ENCODE measurements at regions not wholly inside any gene's neighbourhood (a gene's known extent, or its start where the extent isn't known, plus 50 kb on each side); places are given as distances from the start of the nearest gene placed in this dataset.

- no peak overlapping the region for H3K4me3 ChIP-seq (replicated peaks in 1 of 2; ENCODE audit: low read depth in 1 of 2, low read length in 2 of 2)
- no peaks in the 10 kb centered on the region for H3K27me3 ChIP-seq (ENCODE audit: insufficient read depth, low read length)
- TF ChIP-seq SP1 (IDR thresholded peaks at IDR 0.05; ENCODE audit: low read depth): no peak
- TF ChIP-seq CTCF (IDR thresholded peaks at IDR 0.05 in 2 of 3, conservative IDR thresholded peaks at IDR 0.05 in 1 of 3; ENCODE audit: borderline replicate concordance in 1 of 3, insufficient read depth in 1 of 3, low read depth in 2 of 3, low read length in 2 of 3): no peak
- no peak for TF ChIP-seq JUND (IDR thresholded peaks at IDR 0.05)
- no peak for TF ChIP-seq YY1 (IDR thresholded peaks at IDR 0.05; ENCODE audit: extremely low read depth, insufficient replicate concordance, low read depth, low read length)
- no peak for TF ChIP-seq TCF7L2 (IDR thresholded peaks at IDR 0.05; ENCODE audit: borderline replicate concordance, extremely low read depth, insufficient read depth, insufficient read length)
- no peak for TF ChIP-seq POLR2A (IDR thresholded peaks at IDR 0.05; ENCODE audit: borderline replicate concordance, extremely low read depth, insufficient read depth, insufficient read length)
- no peak for TF ChIP-seq ZNF274 (IDR thresholded peaks at IDR 0.05; ENCODE audit: low read depth, low read length)
- no peak for TF ChIP-seq CBX3 (IDR thresholded peaks at IDR 0.05; ENCODE audit: low read depth)
- TF ChIP-seq SRF (IDR thresholded peaks at IDR 0.05; ENCODE audit: low read depth): no peak
- TF ChIP-seq EZH2phosphoT487 (IDR thresholded peaks at IDR 0.05; ENCODE audit: borderline replicate concordance): no peak
- no peak overlapping the region for H2AFZ ChIP-seq (ENCODE audit: low read depth, low read length, poor library complexity, severe bottlenecking)
- ChIA-PET POLR2A (no interaction called here), RAD21 (ENCODE audit: low non-redundant PET in 1 of 2, low total read pairs in 2 of 2, uncharacterized antibody in 2 of 2, unreplicated experiment in 2 of 2) (no interaction called here), CTCF (no interaction called here)
- no peaks in the 10 kb centered on the region for H3K79me2 ChIP-seq (ENCODE audit: insufficient read depth, low read length)
- no peak overlapping the region for H3K27ac ChIP-seq (ENCODE audit: low read depth, low read length)
- BruUV-seq (replicated peaks): no TSS peak
- no peaks in the 10 kb centered on the region for H3K9me2 ChIP-seq (ENCODE audit: insufficient read depth)
- H4K20me1 ChIP-seq (ENCODE audit: insufficient read depth): no peaks in the 10 kb centered on the region
- no peak for ATAC-seq
- no peak overlapping the region for H3K4me2 ChIP-seq (ENCODE audit: low read length)
- DNase-seq (ENCODE audit: low read depth, low spot score): no peak
- peaks cover 0 to 15% of the 10 kb centered on the region in 2 experiments; a peak in 2 of 4 replicates for H3K4me1 ChIP-seq (ENCODE audit: control insufficient read depth in 1 of 2, insufficient read depth in 2 of 2, low read length in 2 of 2)
- intact Hi-C loops (cut with micrococcal nuclease): no loop called here
- no peaks in the 10 kb centered on the region for H3K9me3 ChIP-seq (ENCODE audit: control insufficient read depth in 1 of 2, insufficient read depth in 1 of 2, low read depth in 1 of 2, low read length in 2 of 2)
- no peaks in the 10 kb centered on the region for H3K36me3 ChIP-seq (ENCODE audit: control insufficient read depth in 1 of 2, insufficient read depth in 2 of 2, low read length in 2 of 2)
- H3K9ac ChIP-seq (ENCODE audit: low read length): no peak overlapping the region
These were observed 158.2 kb downstream of the QRSL1 start for GRCh38 chr6:106787327-106788196.
